ENCODE measurements at regions not wholly inside any gene's neighbourhood (a gene's known extent, or its start where the extent isn't known, plus 50 kb on each side); places are given as distances from the start of the nearest gene placed in this dataset.

- no peaks in the 10 kb centered on the region for H3K4me1 Mint-ChIP-seq
- no peak for TF ChIP-seq CTCF (IDR thresholded peaks at IDR 0.05)
- TF ChIP-seq EZH2 (IDR thresholded peaks at IDR 0.05; ENCODE audit: borderline replicate concordance, insufficient read depth, low read depth, low read length, poor library complexity, severe bottlenecking), result no peak
- no peak for ATAC-seq (ENCODE audit: low read depth)
- peaks cover 3% of the 10 kb centered on the region for H3K27me3 Mint-ChIP-seq
- H3K4me2 ChIP-seq (replicated peaks; ENCODE audit: low read depth, low read length, poor library complexity, severe bottlenecking), result no peak overlapping the region
- no peak overlapping the region for H2AFZ ChIP-seq (ENCODE audit: insufficient read depth, low read depth, low read length, poor library complexity, severe bottlenecking)
- no peak overlapping the region for H3K9ac ChIP-seq (ENCODE audit: low read length)
- ChIA-PET CTCF (interaction anchor here (0.6 kb wide), 1 partner anchor 64 kb away, joined by 4 read pairs; no protein-coding TSS in a partner anchor), POLR2A (no interaction called here)
- DNase-seq, result no peak
- intact Hi-C loops (cut with micrococcal nuclease), result no loop called here
- H3K27ac Mint-ChIP-seq, result no peak overlapping the region
- H3K4me3 Mint-ChIP-seq, result no peak overlapping the region
- H3K36me3 ChIP-seq (replicated peaks in 1 of 2; ENCODE audit: control extremely low read depth in 1 of 2, control insufficient read depth in 1 of 2, extremely low read depth in 1 of 2, insufficient read depth in 2 of 2, low read length in 1 of 2), result no peaks in the 10 kb centered on the region
- H3K9me3 Mint-ChIP-seq (ENCODE audit: insufficient read depth), result no peaks in the 10 kb centered on the region
- H3K79me2 ChIP-seq (ENCODE audit: control insufficient read depth, insufficient read depth, low read length), result no peaks in the 10 kb centered on the region
- H3K4me3 ChIP-seq (ENCODE audit: control extremely low read depth in 1 of 5, extremely low read depth in 1 of 5, insufficient read depth in 1 of 5, low read depth in 2 of 5, low read length in 4 of 5), result no peak overlapping the region
- no peak overlapping the region for H3K27ac ChIP-seq (ENCODE audit: low read length in 2 of 2)
- H3K27me3 ChIP-seq (replicated peaks in 1 of 4; ENCODE audit: control extremely low read depth in 1 of 4, control insufficient read depth in 3 of 4, insufficient read depth in 4 of 4, low read length in 3 of 4), result no peaks in the 10 kb centered on the region
- H4K20me1 ChIP-seq (ENCODE audit: control insufficient read depth, insufficient read depth, low read length, poor library complexity, severe bottlenecking), result no peaks in the 10 kb centered on the region
- H3K9me3 ChIP-seq (ENCODE audit: control extremely low read depth in 1 of 3, control insufficient read depth in 2 of 3, insufficient read depth in 1 of 3, low read length in 2 of 3), result no peaks in the 10 kb centered on the region
- H3K4me1 ChIP-seq (ENCODE audit: control insufficient read depth in 2 of 2, insufficient read depth in 2 of 2, low read length in 2 of 2), result no peaks in the 10 kb centered on the region
- 100% methylated on average over 1 of the region's 1 CpG for WGBS (ENCODE audit: insufficient coverage)
Measured at GRCh38 chr9:107615321-107615720, 125.8 kb upstream of the KLF4 start.

GRCh38 chr9:107614765-107615164, 125.2 kb upstream of the KLF4 start:
- 81% methylated on average over 4 of the region's 5 CpGs for WGBS (ENCODE audit: insufficient coverage)
- Mint-ChIP-seq H3K27me3 (peaks cover 3% of the 10 kb centered on the region), H3K4me3 (no peak overlapping the region), H3K9me3 (ENCODE audit: insufficient read depth) (no peaks in the 10 kb centered on the region), H3K4me1 (no peaks in the 10 kb centered on the region), H3K27ac (no peak overlapping the region)
- H3K4me1 ChIP-seq (ENCODE audit: control insufficient read depth in 2 of 2, insufficient read depth in 2 of 2, low read length in 2 of 2), result no peaks in the 10 kb centered on the region
- H3K27me3 ChIP-seq (replicated peaks in 1 of 4; ENCODE audit: control extremely low read depth in 1 of 4, control insufficient read depth in 3 of 4, insufficient read depth in 4 of 4, low read length in 3 of 4), result no peaks in the 10 kb centered on the region
- no peak overlapping the region for H2AFZ ChIP-seq (ENCODE audit: insufficient read depth, low read depth, low read length, poor library complexity, severe bottlenecking)
- intact Hi-C loops (cut with micrococcal nuclease), result no loop called here
- no peaks in the 10 kb centered on the region for H3K79me2 ChIP-seq (ENCODE audit: control insufficient read depth, insufficient read depth, low read length)
- DNase-seq (no peak), ATAC-seq (ENCODE audit: low read depth) (no peak)
- no peak for TF ChIP-seq CTCF (IDR thresholded peaks at IDR 0.05)
- TF ChIP-seq EZH2 (IDR thresholded peaks at IDR 0.05; ENCODE audit: borderline replicate concordance, insufficient read depth, low read depth, low read length, poor library complexity, severe bottlenecking), result no peak
- no peak overlapping the region for H3K27ac ChIP-seq (ENCODE audit: low read length in 2 of 2)
- ChIA-PET CTCF (no interaction called here), POLR2A (no interaction called here)
- no peak overlapping the region for H3K9ac ChIP-seq (ENCODE audit: low read length)
- no peaks in the 10 kb centered on the region for H3K9me3 ChIP-seq (ENCODE audit: control extremely low read depth in 1 of 3, control insufficient read depth in 2 of 3, insufficient read depth in 1 of 3, low read length in 2 of 3)
- H4K20me1 ChIP-seq (ENCODE audit: control insufficient read depth, insufficient read depth, low read length, poor library complexity, severe bottlenecking), result no peaks in the 10 kb centered on the region
- no peak overlapping the region for H3K4me3 ChIP-seq (ENCODE audit: control extremely low read depth in 1 of 5, extremely low read depth in 1 of 5, insufficient read depth in 1 of 5, low read depth in 2 of 5, low read length in 4 of 5)
- no peak overlapping the region for H3K4me2 ChIP-seq (replicated peaks; ENCODE audit: low read depth, low read length, poor library complexity, severe bottlenecking)
- no peaks in the 10 kb centered on the region for H3K36me3 ChIP-seq (replicated peaks in 1 of 2; ENCODE audit: control extremely low read depth in 1 of 2, control insufficient read depth in 1 of 2, extremely low read depth in 1 of 2, insufficient read depth in 2 of 2, low read length in 1 of 2)

Measured in B cell (primary cell).